ENCODE measurements at regions not wholly inside any gene's neighbourhood (a gene's known extent, or its start where the extent isn't known, plus 50 kb on each side); places are given as distances from the start of the nearest gene placed in this dataset.
"Not testable (repeated sequence)": the region's sequence is repeated elsewhere in the genome, so short reads cannot be mapped to it uniquely, and the experiment has no call there.

- no peak for DNase-seq (ENCODE audit: low spot score)
These were observed 194.4 kb downstream of the CTTN start for GRCh38 chr11:70592641-70593165.

GRCh38 chr11:70593446-70593983, 195.2 kb downstream of the CTTN start:
- DNase-seq (ENCODE audit: low spot score), result no peak

- DNase-seq (ENCODE audit: low spot score), result no peak
These were observed 195.7 kb downstream of the CTTN start for GRCh38 chr11:70594031-70594430.

GRCh38 chr11:70594606-70595005, 196.3 kb downstream of the CTTN start:
- DNase-seq (ENCODE audit: low spot score), result no peak

GRCh38 chr11:70595016-70595415, 196.7 kb downstream of the CTTN start:
- no peak for DNase-seq (ENCODE audit: low spot score)

GRCh38 chr11:70595452-70595851, 197.1 kb downstream of the CTTN start:
- no peak for DNase-seq (ENCODE audit: low spot score)

GRCh38 chr11:70596091-70596490, 197.8 kb downstream of the CTTN start:
- DNase-seq (ENCODE audit: low spot score), result no peak

- DNase-seq (ENCODE audit: low spot score), result no peak
These were observed 198.8 kb downstream of the CTTN start for GRCh38 chr11:70597006-70597555.

- DNase-seq (ENCODE audit: low spot score), result no peak
These were observed 199.7 kb downstream of the CTTN start for GRCh38 chr11:70597751-70598625.

GRCh38 chr11:70600911-70601415, 202.6 kb downstream of the CTTN start:
- not testable (repeated sequence) for DNase-seq (ENCODE audit: low spot score)

GRCh38 chr11:70601861-70602538, 203.7 kb downstream of the CTTN start:
- DNase-seq (ENCODE audit: low spot score), result no peak

- no peak for DNase-seq (ENCODE audit: low spot score)
These were observed 204.9 kb downstream of the CTTN start for GRCh38 chr11:70603114-70603755.

- DNase-seq (ENCODE audit: low spot score), result no peak
These were observed 205.5 kb downstream of the CTTN start for GRCh38 chr11:70603756-70604211.

- no peak for DNase-seq (ENCODE audit: low spot score)
These were observed 205.9 kb downstream of the CTTN start for GRCh38 chr11:70604221-70604620.

GRCh38 chr11:70604630-70605467, 206.5 kb downstream of the CTTN start:
- no peak for DNase-seq (ENCODE audit: low spot score)

GRCh38 chr11:70605468-70605815, 207.1 kb downstream of the CTTN start:
- no peak for DNase-seq (ENCODE audit: low spot score)

- no peak for DNase-seq (ENCODE audit: low spot score)
These were observed 207.5 kb downstream of the CTTN start for GRCh38 chr11:70605846-70606245.

GRCh38 chr11:70606248-70606950, 208.1 kb downstream of the CTTN start:
- no peak for DNase-seq (ENCODE audit: low spot score)

GRCh38 chr11:70606951-70607330, 208.6 kb downstream of the CTTN start:
- DNase-seq (ENCODE audit: low spot score), result no peak

GRCh38 chr11:70607561-70607960, 209.2 kb downstream of the CTTN start:
- DNase-seq (ENCODE audit: low spot score), result no peak

Measured in HuH-7.5 (cell line).